ENCODE measurements at regions not wholly inside any gene's neighbourhood (a gene's known extent, or its start where the extent isn't known, plus 50 kb on each side); places are given as distances from the start of the nearest gene placed in this dataset.
"Not testable (repeated sequence)": the region's sequence is repeated elsewhere in the genome, so short reads cannot be mapped to it uniquely, and the experiment has no call there.

- no peak for DNase-seq
Measured at GRCh38 chr13:84136582-84136981, 254.3 kb upstream of the SLITRK1 start.

GRCh38 chr13:84132491-84132890 lies 250.2 kb upstream of the SLITRK1 start:
- DNase-seq, result no peak

GRCh38 chr13:84131249-84131648 lies 249.0 kb upstream of the SLITRK1 start:
- DNase-seq, result no peak

GRCh38 chr13:84130495-84131114 lies 248.3 kb upstream of the SLITRK1 start:
- DNase-seq, result no peak

- no peak for DNase-seq
Measured at GRCh38 chr13:84129966-84130365, 247.7 kb upstream of the SLITRK1 start.

- DNase-seq, result no peak
Measured at GRCh38 chr13:84127597-84128128, 245.4 kb upstream of the SLITRK1 start.

- DNase-seq, result peak; percentile 49
Measured at GRCh38 chr13:84126671-84127171, 244.4 kb upstream of the SLITRK1 start.

- peak; percentile 9 for DNase-seq
Measured at GRCh38 chr13:84121456-84121855, 239.2 kb upstream of the SLITRK1 start.

GRCh38 chr13:84118839-84119409 lies 236.7 kb upstream of the SLITRK1 start:
- DNase-seq, result no peak

- DNase-seq, result no peak
Measured at GRCh38 chr13:84098273-84098672, 216.0 kb upstream of the SLITRK1 start.

GRCh38 chr13:84097148-84097547 lies 214.9 kb upstream of the SLITRK1 start:
- DNase-seq, result no peak

- DNase-seq, result no peak
Measured at GRCh38 chr13:84096216-84096615, 213.9 kb upstream of the SLITRK1 start.

- no peak for DNase-seq
Measured at GRCh38 chr13:84088996-84089395, 206.7 kb upstream of the SLITRK1 start.

- DNase-seq, result no peak
Measured at GRCh38 chr13:84086847-84087162, 204.5 kb upstream of the SLITRK1 start.

GRCh38 chr13:84086098-84086846 lies 204.0 kb upstream of the SLITRK1 start:
- not testable (repeated sequence) for DNase-seq

GRCh38 chr13:84082462-84082861 lies 200.2 kb upstream of the SLITRK1 start:
- DNase-seq, result no peak

GRCh38 chr13:84080748-84081530 lies 198.7 kb upstream of the SLITRK1 start:
- peak; percentile 10 for DNase-seq

- peak; percentile 7 for DNase-seq
Measured at GRCh38 chr13:84077271-84077670, 195.0 kb upstream of the SLITRK1 start.

- no peak for DNase-seq
Measured at GRCh38 chr13:84076280-84076679, 194.0 kb upstream of the SLITRK1 start.

GRCh38 chr13:84050536-84050935 lies 168.3 kb upstream of the SLITRK1 start:
- DNase-seq, result no peak

- no peak for DNase-seq
Measured at GRCh38 chr13:84049443-84050219, 167.4 kb upstream of the SLITRK1 start.

GRCh38 chr13:84044805-84045204 lies 162.5 kb upstream of the SLITRK1 start:
- no peak for DNase-seq

Measured in tongue (tissue), 1 donor.